ENCODE measurements at regions not wholly inside any gene's neighbourhood (a gene's known extent, or its start where the extent isn't known, plus 50 kb on each side); places are given as distances from the start of the nearest gene placed in this dataset.

DNA sequence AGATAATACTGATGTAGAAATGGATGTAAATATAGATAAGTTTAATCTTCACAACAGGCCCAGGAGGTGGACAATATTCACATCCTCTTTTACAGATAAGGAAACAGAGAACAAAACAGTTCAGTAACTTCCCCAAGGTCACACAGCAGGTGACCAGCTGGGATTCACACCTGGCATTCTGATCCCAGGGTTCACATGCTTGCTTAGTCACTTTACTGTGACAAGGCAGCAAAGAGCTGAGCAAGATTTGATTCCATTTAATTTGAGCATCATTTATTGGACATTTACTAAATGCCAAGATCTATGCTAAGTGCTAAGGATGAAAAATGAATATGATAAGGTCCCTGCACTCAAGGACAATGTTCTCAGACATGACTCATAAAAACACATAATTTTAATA lies 94.1 kb upstream of the STARD13 start:
- TF ChIP-seq, protein P1, sequence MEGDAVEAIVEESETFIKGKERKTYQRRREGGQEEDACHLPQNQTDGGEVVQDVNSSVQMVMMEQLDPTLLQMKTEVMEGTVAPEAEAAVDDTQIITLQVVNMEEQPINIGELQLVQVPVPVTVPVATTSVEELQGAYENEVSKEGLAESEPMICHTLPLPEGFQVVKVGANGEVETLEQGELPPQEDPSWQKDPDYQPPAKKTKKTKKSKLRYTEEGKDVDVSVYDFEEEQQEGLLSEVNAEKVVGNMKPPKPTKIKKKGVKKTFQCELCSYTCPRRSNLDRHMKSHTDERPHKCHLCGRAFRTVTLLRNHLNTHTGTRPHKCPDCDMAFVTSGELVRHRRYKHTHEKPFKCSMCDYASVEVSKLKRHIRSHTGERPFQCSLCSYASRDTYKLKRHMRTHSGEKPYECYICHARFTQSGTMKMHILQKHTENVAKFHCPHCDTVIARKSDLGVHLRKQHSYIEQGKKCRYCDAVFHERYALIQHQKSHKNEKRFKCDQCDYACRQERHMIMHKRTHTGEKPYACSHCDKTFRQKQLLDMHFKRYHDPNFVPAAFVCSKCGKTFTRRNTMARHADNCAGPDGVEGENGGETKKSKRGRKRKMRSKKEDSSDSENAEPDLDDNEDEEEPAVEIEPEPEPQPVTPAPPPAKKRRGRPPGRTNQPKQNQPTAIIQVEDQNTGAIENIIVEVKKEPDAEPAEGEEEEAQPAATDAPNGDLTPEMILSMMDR (IDR thresholded peaks at IDR 0.05) = no peak
- no peak for TF ChIP-seq POLR2A (IDR thresholded peaks at IDR 0.05)
